ENCODE measurements at regions not wholly inside any gene's neighbourhood (a gene's known extent, or its start where the extent isn't known, plus 50 kb on each side); places are given as distances from the start of the nearest gene placed in this dataset.

DNA sequence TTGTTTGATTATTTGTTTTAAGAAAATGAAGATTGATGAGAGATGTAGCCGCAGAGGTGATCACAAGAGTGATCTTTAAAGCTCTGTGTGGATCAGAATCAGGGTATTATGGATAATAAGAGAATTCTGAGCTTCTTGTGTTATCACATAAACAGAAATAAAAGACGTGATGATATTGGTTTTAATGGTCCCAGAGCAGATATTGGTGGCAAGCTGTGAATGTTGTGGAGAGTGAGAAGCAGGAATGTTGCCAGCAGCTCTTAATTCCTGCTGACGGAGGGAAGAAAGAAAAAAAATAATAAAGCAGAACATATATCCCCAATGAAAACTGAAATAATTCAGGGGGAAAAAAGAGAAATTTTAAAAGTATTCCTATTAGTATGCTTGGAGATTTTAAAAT lies 1015.9 kb downstream of the PCDH18 start:
- TF ChIP-seq, protein P1, sequence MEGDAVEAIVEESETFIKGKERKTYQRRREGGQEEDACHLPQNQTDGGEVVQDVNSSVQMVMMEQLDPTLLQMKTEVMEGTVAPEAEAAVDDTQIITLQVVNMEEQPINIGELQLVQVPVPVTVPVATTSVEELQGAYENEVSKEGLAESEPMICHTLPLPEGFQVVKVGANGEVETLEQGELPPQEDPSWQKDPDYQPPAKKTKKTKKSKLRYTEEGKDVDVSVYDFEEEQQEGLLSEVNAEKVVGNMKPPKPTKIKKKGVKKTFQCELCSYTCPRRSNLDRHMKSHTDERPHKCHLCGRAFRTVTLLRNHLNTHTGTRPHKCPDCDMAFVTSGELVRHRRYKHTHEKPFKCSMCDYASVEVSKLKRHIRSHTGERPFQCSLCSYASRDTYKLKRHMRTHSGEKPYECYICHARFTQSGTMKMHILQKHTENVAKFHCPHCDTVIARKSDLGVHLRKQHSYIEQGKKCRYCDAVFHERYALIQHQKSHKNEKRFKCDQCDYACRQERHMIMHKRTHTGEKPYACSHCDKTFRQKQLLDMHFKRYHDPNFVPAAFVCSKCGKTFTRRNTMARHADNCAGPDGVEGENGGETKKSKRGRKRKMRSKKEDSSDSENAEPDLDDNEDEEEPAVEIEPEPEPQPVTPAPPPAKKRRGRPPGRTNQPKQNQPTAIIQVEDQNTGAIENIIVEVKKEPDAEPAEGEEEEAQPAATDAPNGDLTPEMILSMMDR (IDR thresholded peaks at IDR 0.05), result no peak
- no peak for TF ChIP-seq POLR2A (IDR thresholded peaks at IDR 0.05)
